Kidney capillary endothelial cell (primary cell): ENCODE measurements at regions not wholly inside any gene's neighbourhood (a gene's known extent, or its start where the extent isn't known, plus 50 kb on each side); places are given as distances from the start of the nearest gene placed in this dataset.

Experiments used
- DNase-seq: peaks from one replicate; pipeline ENCODE4 v3.0.0-alpha.2; 2018; ENCODE audit warnings: low spot score

- no peak for DNase-seq
Observed at GRCh38 chr11:11039208-11039965, 181.5 kb upstream of the ZBED5 start.

- DNase-seq: no peak
Observed at GRCh38 chr11:11038782-11039181, 180.9 kb upstream of the ZBED5 start.

DNA sequence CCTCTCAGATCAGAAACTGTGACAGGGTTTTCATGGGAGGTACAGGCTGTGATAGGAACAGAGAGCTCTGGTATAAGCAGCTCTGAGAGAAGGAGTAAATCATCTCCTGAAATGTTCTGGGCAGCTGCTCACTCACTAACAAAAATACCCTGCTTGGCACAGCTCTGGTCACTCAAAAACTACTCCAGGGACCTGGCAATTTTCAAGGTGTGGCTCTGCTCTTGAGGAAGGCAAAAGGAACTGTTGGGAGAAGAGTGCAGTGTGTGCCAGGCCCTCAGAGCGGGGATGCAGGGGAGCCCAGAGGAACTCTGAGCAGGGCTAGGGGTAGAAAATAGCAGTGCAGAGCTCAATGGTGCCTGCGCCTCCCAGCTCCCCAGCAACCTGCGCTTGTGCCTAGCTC is 180.5 kb upstream of the ZBED5 start:
- no peak for DNase-seq

DNA sequence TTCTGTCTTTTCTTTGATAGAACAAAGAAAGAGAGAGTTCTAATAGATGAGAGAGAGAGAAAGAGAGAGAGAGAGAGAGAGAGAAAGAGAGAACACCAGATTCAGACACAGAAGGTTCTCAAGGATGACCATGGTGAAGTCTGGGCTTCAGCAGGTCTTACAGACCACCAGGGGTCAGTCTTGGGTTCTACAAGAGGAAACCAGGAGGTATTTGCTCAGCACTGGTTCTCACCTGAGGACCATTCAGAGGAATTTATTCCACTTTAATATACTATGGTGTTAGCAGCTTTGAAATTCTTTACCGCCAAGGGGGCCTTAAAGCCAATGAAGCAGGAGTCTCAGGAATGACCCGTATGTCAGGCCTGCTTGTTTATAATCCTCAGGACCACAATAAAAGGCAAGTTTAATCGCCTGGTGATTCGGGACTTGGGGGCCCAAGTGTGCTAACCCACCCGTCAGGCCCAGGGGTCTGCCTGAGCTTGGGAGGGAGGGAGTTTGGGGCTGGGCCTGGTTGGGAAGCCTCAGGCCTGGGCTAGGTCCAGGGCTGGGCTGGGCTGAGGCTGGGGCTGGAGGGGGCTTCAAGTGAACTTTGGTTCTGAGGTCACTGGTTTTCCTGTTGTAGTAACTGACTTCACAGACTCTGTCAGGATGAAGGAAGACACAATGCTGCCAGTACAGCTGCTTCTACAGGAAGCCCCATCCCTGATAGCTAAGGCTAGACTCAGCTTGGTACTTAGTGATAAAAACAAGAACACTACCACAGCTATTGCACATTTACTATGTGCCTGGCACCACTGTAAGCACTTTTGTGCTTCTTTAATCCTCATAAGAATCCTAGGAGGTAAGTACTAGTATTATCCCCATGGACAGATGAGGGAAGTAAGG is 179.2 kb upstream of the ZBED5 start:
- DNase-seq: peak; percentile 49

- DNase-seq: no peak
Observed at GRCh38 chr11:11036185-11036847, 178.5 kb upstream of the ZBED5 start.

DNA sequence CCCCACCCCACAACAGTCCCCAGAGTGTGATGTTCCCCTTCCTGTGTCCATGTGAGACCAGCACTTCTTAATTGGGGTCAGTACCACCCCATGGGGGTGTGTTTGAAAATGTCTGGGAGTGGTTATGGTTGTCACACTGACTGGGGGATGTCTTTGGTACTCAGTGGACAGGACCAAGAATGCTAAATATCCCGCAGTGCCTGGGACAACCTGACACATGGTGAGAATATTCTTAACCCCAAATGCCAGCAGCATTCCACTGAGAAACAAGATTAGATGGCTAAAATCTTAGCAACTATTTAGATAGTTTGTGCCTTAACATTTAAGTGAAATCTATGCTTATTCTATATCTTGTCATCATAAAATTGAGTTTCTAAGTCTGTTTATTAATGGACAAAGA is 177.5 kb upstream of the ZBED5 start:
- no peak for DNase-seq

GRCh38 chr11:11034476-11034875 is 176.6 kb upstream of the ZBED5 start:
- no peak for DNase-seq

GRCh38 chr11:11032066-11032465 is 174.2 kb upstream of the ZBED5 start:
- no peak for DNase-seq

DNA sequence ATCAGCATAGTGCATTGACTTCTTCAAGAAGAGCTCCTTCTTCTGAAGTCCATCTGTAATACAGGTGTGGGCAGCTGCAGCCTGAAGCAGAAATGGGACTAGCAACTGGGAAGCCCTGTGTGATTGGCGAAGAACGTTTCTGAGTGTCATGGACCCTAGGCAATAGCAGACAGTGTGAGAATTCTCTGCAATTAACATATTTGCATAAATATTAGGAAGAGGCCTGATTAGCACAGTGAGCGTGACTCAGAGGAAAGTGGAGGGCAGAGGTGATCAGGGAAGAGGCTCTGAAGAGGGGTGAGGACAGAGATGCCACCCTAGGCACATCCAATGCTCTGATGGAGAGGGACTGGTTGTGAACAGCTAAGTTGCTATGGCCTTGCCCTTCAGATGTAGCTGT is 171.2 kb upstream of the ZBED5 start:
- no peak for DNase-seq

DNA sequence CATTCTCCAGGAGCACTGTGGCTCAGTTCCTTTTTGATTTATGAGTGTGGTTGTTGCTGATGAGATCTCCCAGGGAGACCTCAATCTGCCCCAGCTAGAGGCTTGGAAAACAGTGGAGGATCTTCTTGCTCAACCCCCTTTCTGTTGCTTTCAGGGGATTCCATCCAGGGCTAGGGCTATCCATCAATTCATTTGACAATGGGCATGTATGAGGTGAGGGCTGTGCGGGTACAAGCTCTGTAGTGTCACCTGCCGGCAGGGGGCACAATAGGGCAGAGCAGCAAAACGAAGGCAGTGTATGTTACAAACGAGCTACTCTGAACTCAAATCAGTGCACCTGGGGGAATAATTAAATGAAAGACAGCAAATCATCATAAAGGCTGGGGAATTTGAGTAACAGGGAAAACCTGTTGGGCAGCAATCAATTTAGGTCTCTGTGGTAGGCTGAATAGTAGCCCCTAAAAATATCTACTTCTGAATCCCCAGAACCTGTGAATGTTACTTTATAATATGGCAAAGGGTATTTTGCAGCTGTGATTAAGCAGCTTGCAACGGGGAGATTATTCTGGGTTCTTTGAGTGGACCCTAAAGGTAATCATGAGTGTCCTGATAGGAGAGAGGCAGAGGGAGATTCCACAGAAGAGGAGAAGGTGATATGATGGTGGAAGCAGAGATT is 170.3 kb upstream of the ZBED5 start:
- peak; percentile 51 for DNase-seq

DNA sequence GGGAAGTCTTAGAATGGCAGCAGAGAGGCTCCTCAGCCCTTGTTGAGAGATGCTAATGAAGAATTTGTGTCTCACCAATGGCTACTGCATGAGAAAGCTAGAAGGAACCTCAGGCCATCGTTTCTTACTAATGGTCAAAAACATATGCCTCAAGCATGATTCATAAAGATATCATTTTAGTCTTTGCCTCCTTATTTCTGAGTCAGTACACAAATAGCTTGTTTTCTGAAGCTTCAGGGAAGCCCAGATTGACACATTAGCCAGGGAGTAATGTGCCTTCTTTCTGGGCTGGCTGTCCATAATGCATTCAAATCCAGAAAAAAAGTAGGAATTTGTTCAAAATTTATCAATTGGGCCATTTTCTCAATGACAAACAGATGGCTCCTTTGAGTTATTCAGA is 169.4 kb upstream of the ZBED5 start:
- peak; percentile 73 for DNase-seq

DNA sequence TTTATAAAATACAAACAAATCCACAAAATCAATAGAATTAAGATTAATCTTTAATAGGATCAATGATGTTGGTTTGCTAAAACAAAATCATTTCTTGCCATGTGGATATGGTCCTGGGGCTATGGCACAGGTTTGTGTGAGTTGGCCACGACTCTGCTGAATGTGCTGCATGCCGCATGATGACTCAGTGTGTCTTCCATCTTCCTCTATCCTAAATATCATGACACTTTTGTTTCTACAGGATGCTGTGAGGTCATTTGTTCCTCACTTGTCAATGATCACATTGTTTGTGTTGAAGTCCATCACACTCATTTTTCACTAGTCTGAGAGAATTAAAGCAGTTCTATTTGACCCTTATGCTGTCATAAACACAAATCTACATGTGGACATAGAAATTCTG is 167.2 kb upstream of the ZBED5 start:
- DNase-seq: peak; percentile 76

- DNase-seq: peak; percentile 27
Observed at GRCh38 chr11:11022125-11022730, 164.4 kb upstream of the ZBED5 start.

DNA sequence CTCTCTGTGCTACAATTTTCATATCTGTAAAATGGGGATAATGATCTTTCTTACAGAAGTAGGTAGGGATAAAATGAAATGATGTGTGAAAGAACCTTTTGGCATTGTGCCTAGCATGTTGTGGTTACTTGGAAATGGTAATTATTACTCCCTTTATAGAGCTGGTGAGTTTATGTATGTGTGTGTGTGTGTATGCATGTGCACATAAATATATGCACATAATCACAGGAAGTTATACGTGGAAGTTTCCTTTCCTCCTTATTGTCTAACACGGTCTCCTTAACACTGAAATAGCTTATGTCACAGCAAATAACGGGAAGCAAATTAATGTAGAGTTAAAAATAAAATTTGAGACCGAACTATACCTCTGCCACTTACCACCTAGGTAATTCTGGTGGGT is 163.7 kb upstream of the ZBED5 start:
- no peak for DNase-seq

GRCh38 chr11:11020747-11021149 is 162.9 kb upstream of the ZBED5 start:
- no peak for DNase-seq

GRCh38 chr11:11020219-11020726 is 162.4 kb upstream of the ZBED5 start:
- no peak for DNase-seq

DNA sequence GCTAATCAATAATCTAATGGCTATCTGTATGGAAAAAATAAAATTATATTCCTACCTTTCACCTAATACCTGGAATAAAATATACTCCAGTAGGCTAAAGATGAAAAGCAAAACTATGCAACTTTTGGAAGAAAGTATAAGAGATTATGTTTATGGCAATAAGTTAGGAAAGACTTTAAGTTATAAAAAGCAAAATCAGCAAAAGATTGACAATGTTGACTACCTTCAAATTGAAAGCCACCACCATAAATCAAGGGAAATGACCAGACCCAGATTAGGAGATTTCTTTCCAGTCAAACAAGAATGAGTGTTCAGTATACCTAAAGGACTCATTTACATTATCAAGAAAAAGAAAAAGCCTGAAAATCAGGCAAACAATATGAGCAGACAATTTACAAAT is 159.1 kb upstream of the ZBED5 start:
- DNase-seq: no peak

GRCh38 chr11:11016068-11016467 is 158.2 kb upstream of the ZBED5 start:
- no peak for DNase-seq

DNA sequence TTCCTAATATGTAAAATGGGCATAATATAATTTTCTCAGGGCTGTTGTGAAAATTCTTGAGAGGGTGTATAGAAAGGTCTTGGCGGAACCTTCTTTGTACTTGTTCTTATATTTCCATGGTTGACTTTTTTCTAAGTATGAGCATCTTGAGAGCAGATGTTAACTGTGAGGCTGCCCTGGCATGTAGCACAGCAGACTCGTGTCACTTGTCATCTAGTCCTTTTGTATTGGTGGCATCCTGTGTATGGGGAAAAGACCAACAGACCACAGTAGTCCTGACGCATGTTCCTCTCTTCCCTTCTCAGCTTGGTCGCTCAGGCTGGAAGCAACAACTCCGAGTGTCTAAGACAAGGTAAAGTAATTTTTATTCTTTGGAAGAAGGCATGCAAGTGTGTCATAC is 153.8 kb upstream of the ZBED5 start:
- no peak for DNase-seq

DNA sequence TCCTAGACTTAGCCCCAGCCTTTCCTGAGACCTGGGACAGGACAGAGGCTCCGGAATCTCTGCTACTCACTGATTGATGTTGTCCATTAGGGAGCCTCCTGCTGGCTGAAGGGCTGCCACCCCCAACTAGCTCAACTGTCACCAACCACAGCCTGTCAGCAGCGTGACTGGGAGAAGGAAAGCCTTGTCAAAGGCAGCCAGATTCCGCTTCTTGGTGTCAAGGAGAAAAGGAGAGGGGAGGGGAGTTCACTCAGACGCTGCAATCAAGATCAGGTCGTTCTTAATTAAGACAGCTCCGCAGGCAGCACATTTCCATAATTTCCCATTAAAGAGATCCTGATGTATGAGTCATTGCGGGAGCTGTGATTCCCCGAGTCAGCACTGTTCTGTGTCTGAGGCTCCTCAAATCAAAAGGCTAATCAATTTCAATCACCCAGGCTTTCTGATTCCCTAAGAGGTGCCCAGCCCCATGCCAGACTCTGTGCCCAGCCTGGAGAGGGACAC is 152.8 kb upstream of the ZBED5 start:
- no peak for DNase-seq

DNA sequence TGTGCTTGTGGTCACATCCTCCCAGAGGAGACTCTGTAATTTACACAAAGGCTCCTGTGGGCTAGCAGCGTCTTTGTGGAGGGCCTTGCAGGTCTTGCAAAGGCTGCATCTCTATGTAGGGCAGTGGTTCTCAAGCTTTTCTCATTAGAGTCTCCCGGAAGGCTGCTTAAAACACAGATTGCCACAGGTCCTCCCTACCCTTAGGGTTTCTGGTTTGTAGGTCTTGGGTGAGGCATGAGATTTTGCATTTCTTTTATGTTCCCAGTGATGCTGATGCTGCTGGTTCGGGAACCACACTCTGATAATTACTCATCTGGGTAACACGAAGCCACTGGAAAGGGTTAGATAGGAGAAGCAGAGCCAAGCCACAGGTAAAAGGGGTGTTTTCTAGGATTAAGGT is 151.3 kb upstream of the ZBED5 start:
- no peak for DNase-seq
